HS-27A (cell line): ENCODE measurements at regions not wholly inside any gene's neighbourhood (a gene's known extent, or its start where the extent isn't known, plus 50 kb on each side); places are given as distances from the start of the nearest gene placed in this dataset.
"Not testable (repeated sequence)": the region's sequence is repeated elsewhere in the genome, so short reads cannot be mapped to it uniquely, and the experiment has no call there.

ENCODE experiments used
- DNase-seq: peaks from one replicate; pipeline ENCODE4 v3.0.0-alpha.2; 2012; ENCODE audit warnings: low read depth, missing footprints

- DNase-seq = no peak
Observed at GRCh38 chr5:167415779-167416746, 875.4 kb upstream of the WWC1 start.

- no peak for DNase-seq
Observed at GRCh38 chr5:167417662-167418061, 873.8 kb upstream of the WWC1 start.

GRCh38 chr5:167425161-167425560, 866.3 kb upstream of the WWC1 start:
- DNase-seq = no peak

- no peak for DNase-seq
Observed at GRCh38 chr5:167426501-167426900, 864.9 kb upstream of the WWC1 start.

GRCh38 chr5:167427641-167428040, 863.8 kb upstream of the WWC1 start:
- not testable (repeated sequence) for DNase-seq

GRCh38 chr5:167440846-167441245, 850.6 kb upstream of the WWC1 start:
- DNase-seq = no peak

- no peak for DNase-seq
Observed at GRCh38 chr5:167442922-167443321, 848.5 kb upstream of the WWC1 start.

- no peak for DNase-seq
Observed at GRCh38 chr5:167447466-167448375, 843.7 kb upstream of the WWC1 start.

- DNase-seq = no peak
Observed at GRCh38 chr5:167448376-167448775, 843.1 kb upstream of the WWC1 start.

- DNase-seq = no peak
Observed at GRCh38 chr5:167451076-167451475, 840.4 kb upstream of the WWC1 start.

GRCh38 chr5:167452136-167452535, 839.3 kb upstream of the WWC1 start:
- no peak for DNase-seq

GRCh38 chr5:167453246-167454030, 838.0 kb upstream of the WWC1 start:
- no peak for DNase-seq

GRCh38 chr5:167458412-167458811, 833.0 kb upstream of the WWC1 start:
- no peak for DNase-seq

GRCh38 chr5:167460449-167461020, 830.9 kb upstream of the WWC1 start:
- DNase-seq = no peak

GRCh38 chr5:167463939-167464338, 827.5 kb upstream of the WWC1 start:
- no peak for DNase-seq

- DNase-seq = no peak
Observed at GRCh38 chr5:167466992-167467391, 824.5 kb upstream of the WWC1 start.

- no peak for DNase-seq
Observed at GRCh38 chr5:167472566-167473108, 818.8 kb upstream of the WWC1 start.

GRCh38 chr5:167478188-167478587, 813.3 kb upstream of the WWC1 start:
- no peak for DNase-seq

GRCh38 chr5:167479779-167480178, 811.7 kb upstream of the WWC1 start:
- no peak for DNase-seq

GRCh38 chr5:167481345-167481744, 810.1 kb upstream of the WWC1 start:
- DNase-seq = no peak

- no peak for DNase-seq
Observed at GRCh38 chr5:167482555-167482954, 808.9 kb upstream of the WWC1 start.
